Sigmoid colon (tissue), 4 donors: ENCODE measurements at regions not wholly inside any gene's neighbourhood (a gene's known extent, or its start where the extent isn't known, plus 50 kb on each side); places are given as distances from the start of the nearest gene placed in this dataset.

ENCODE experiments used
- CTCF ChIP-seq, 4 experiments: fragments of 450-650 bp in 3 of 4; fragments of 200-600 bp in 1 of 4; IDR thresholded peaks; one replicate each; pipeline ENCODE4 v1.5.1; 2016 to 2019; ENCODE audit warnings: antibody characterized with exemption in 4 of 4, mild to moderate bottlenecking in 3 of 4, moderate library complexity in 2 of 4
- EP300 ChIP-seq, 4 donors: sonication (generic); formaldehyde crosslinking; IDR thresholded peaks; one replicate each; pipeline ENCODE4 v1.6.1; 2017; ENCODE audit warnings: antibody characterized with exemption in 4 of 4
- POLR2AphosphoS5 ChIP-seq, 4 donors: sonication (generic); formaldehyde crosslinking; IDR thresholded peaks; one replicate each; pipeline ENCODE4 v1.6.1; 2017; ENCODE audit warnings: antibody characterized with exemption in 4 of 4

- TF ChIP-seq CTCF (IDR thresholded peaks at IDR 0.05), result no peak
- TF ChIP-seq POLR2AphosphoS5 (IDR thresholded peaks at IDR 0.05), result no peak
- no peak for TF ChIP-seq EP300 (IDR thresholded peaks at IDR 0.05)
Measured at GRCh38 chr2:6635296-6635695, 230.4 kb downstream of the CMPK2 start.
